ENCODE measurements at regions not wholly inside any gene's neighbourhood (a gene's known extent, or its start where the extent isn't known, plus 50 kb on each side); places are given as distances from the start of the nearest gene placed in this dataset.

GRCh38 chr17:16888413-16889087 lies 83.4 kb downstream of the TNFRSF13B start:
- TF ChIP-seq CTCF (conservative IDR thresholded peaks at IDR 0.05; ENCODE audit: low read length): no peak
- no peak for TF ChIP-seq EZH2phosphoT487 (IDR thresholded peaks at IDR 0.05; ENCODE audit: borderline replicate concordance, low read depth, low read length)
